ENCODE measurements at regions not wholly inside any gene's neighbourhood (a gene's known extent, or its start where the extent isn't known, plus 50 kb on each side); places are given as distances from the start of the nearest gene placed in this dataset.
"Not testable (repeated sequence)": the region's sequence is repeated elsewhere in the genome, so short reads cannot be mapped to it uniquely, and the experiment has no call there.

- DNase-seq (ENCODE audit: low spot score), result no peak
Measured at GRCh38 chr10:55747244-55747643, 613.8 kb downstream of the ZWINT start.

- DNase-seq (ENCODE audit: low spot score), result no peak
Measured at GRCh38 chr10:55746002-55746401, 615.1 kb downstream of the ZWINT start.

- no peak for DNase-seq (ENCODE audit: low spot score)
Measured at GRCh38 chr10:55742487-55742886, 618.6 kb downstream of the ZWINT start.

- peak; percentile 10 for DNase-seq (ENCODE audit: low spot score)
Measured at GRCh38 chr10:55740767-55741166, 620.3 kb downstream of the ZWINT start.

- DNase-seq (ENCODE audit: low spot score), result no peak
Measured at GRCh38 chr10:55740110-55740509, 620.9 kb downstream of the ZWINT start.

GRCh38 chr10:55734112-55734511 lies 626.9 kb downstream of the ZWINT start:
- no peak for DNase-seq (ENCODE audit: low spot score)

- no peak for DNase-seq (ENCODE audit: low spot score)
Measured at GRCh38 chr10:55704950-55705349, 656.1 kb downstream of the ZWINT start.

- no peak for DNase-seq (ENCODE audit: low spot score)
Measured at GRCh38 chr10:55668326-55668922, 692.6 kb downstream of the ZWINT start.

- DNase-seq (ENCODE audit: low spot score), result no peak
Measured at GRCh38 chr10:55653531-55653930, 707.5 kb downstream of the ZWINT start.

GRCh38 chr10:55641601-55642000 lies 719.5 kb downstream of the ZWINT start:
- DNase-seq (ENCODE audit: low spot score), result no peak

GRCh38 chr10:55631071-55631654 lies 729.9 kb downstream of the ZWINT start:
- DNase-seq (ENCODE audit: low spot score), result peak; percentile 67

GRCh38 chr10:55630491-55631056 lies 730.5 kb downstream of the ZWINT start:
- DNase-seq (ENCODE audit: low spot score), result peak; percentile 35

- peak; percentile 59 for DNase-seq (ENCODE audit: low spot score)
Measured at GRCh38 chr10:55629793-55630490, 731.1 kb downstream of the ZWINT start.

GRCh38 chr10:55628260-55628701 lies 732.8 kb downstream of the ZWINT start:
- DNase-seq (ENCODE audit: low spot score), result no peak

- no peak for DNase-seq (ENCODE audit: low spot score)
Measured at GRCh38 chr10:55627501-55628051, 733.5 kb downstream of the ZWINT start.

- DNase-seq (ENCODE audit: low spot score), result not testable (repeated sequence)
Measured at GRCh38 chr10:55601690-55602478, 759.2 kb downstream of the ZWINT start.

GRCh38 chr10:55551603-55552002 lies 750.6 kb upstream of the PCDH15 start:
- DNase-seq (ENCODE audit: low spot score), result no peak

- no peak for DNase-seq (ENCODE audit: low spot score)
Measured at GRCh38 chr10:55550236-55550635, 749.2 kb upstream of the PCDH15 start.

- not testable (repeated sequence) for DNase-seq (ENCODE audit: low spot score)
Measured at GRCh38 chr10:55537497-55537896, 736.5 kb upstream of the PCDH15 start.

- DNase-seq (ENCODE audit: low spot score), result no peak
Measured at GRCh38 chr10:55519264-55519663, 718.2 kb upstream of the PCDH15 start.

- DNase-seq (ENCODE audit: low spot score), result not testable (repeated sequence)
Measured at GRCh38 chr10:55518416-55518815, 717.4 kb upstream of the PCDH15 start.

GRCh38 chr10:55509168-55509567 lies 708.1 kb upstream of the PCDH15 start:
- DNase-seq (ENCODE audit: low spot score), result no peak

Data from kidney capillary endothelial cell (primary cell).